ENCODE measurements at regions not wholly inside any gene's neighbourhood (a gene's known extent, or its start where the extent isn't known, plus 50 kb on each side); places are given as distances from the start of the nearest gene placed in this dataset.

GRCh38 chr13:22828081-22828480 is 352.7 kb upstream of the SGCG start:
- TF ChIP-seq EZH2phosphoT487 (IDR thresholded peaks at IDR 0.05; ENCODE audit: borderline replicate concordance, low read length) (no peak), CTCF (conservative IDR thresholded peaks at IDR 0.05; ENCODE audit: low read depth, low read length) (no peak)
